Liver (tissue), 8 donors: ENCODE measurements at regions not wholly inside any gene's neighbourhood (a gene's known extent, or its start where the extent isn't known, plus 50 kb on each side); places are given as distances from the start of the nearest gene placed in this dataset.

Experiments used
- DNase-seq: peaks from one replicate; pipeline ENCODE4 v3.0.0-alpha.2; 2017; ENCODE audit warnings: low spot score
- H3K27ac ChIP-seq, 2 donors: one replicate each; pipeline ENCODE4 v1.7.0; 2013; ENCODE audit warnings: inconsistent platforms in 2 of 2, low read length in 2 of 2, control low read depth in 1 of 2, low read depth in 1 of 2, mild to moderate bottlenecking in 1 of 2
- H3K27me3 ChIP-seq, 4 donors: one replicate each; pipeline versions ENCODE4 v1.6.1 to v1.7.0; 2013; ENCODE audit warnings: low read length in 3 of 4, inconsistent platforms in 1 of 4, mild to moderate bottlenecking in 1 of 4, moderate library complexity in 1 of 4; ENCODE audit not compliant: control insufficient read depth in 4 of 4, insufficient read depth in 4 of 4
- H3K36me3 ChIP-seq, 4 donors: one replicate each; pipeline versions ENCODE4 v1.6.1 to v1.7.0; 2013; ENCODE audit warnings: low read length in 3 of 4, mild to moderate bottlenecking in 3 of 4, low read depth in 1 of 4, moderate library complexity in 1 of 4; ENCODE audit not compliant: control insufficient read depth in 4 of 4, insufficient read depth in 3 of 4
- H3K4me1 ChIP-seq, 4 donors: one replicate each; pipeline versions ENCODE4 v1.6.1 to v1.7.0; 2013; ENCODE audit warnings: low read length in 3 of 4, mild to moderate bottlenecking in 3 of 4, moderate library complexity in 1 of 4; ENCODE audit not compliant: control insufficient read depth in 4 of 4, insufficient read depth in 4 of 4
- H3K4me3 ChIP-seq, 3 donors: one replicate each; pipeline versions ENCODE4 v1.6.1 to v1.7.0; 2013; ENCODE audit warnings: low read length in 3 of 3, control low read depth in 1 of 3, low read depth in 1 of 3, mild to moderate bottlenecking in 1 of 3
- H3K9ac ChIP-seq, 2 donors: one replicate each; pipeline ENCODE4 v1.7.0; 2013; ENCODE audit warnings: low read length in 2 of 2, mild to moderate bottlenecking in 2 of 2, moderate library complexity in 2 of 2, control low read depth in 1 of 2, low read depth in 1 of 2
- H3K9me3 ChIP-seq, 4 donors: one replicate each; pipeline versions ENCODE4 v1.6.1 to v1.7.0; 2013; ENCODE audit warnings: low read length in 3 of 4; ENCODE audit not compliant: control insufficient read depth in 4 of 4
- FOXA1 ChIP-seq: IDR thresholded peaks from 2 replicates; pipeline ENCODE4 v1.6.1; 2016; ENCODE audit warnings: antibody characterized with exemption
- FOXA2 ChIP-seq: IDR thresholded peaks from 2 replicates; pipeline ENCODE4 v1.6.1; 2016; ENCODE audit warnings: antibody characterized with exemption
- HNF4A ChIP-seq, 2 donors: conservative IDR thresholded peaks; 2 replicates each; pipeline ENCODE4 v1.6.1; 2016; ENCODE audit warnings: antibody characterized with exemption in 2 of 2, mild to moderate bottlenecking in 2 of 2
- HNF4G ChIP-seq: IDR thresholded peaks from 2 replicates; pipeline ENCODE4 v1.6.1; 2016; ENCODE audit warnings: antibody characterized with exemption
- JUND ChIP-seq, 2 donors: IDR thresholded peaks; 2 replicates each; pipeline ENCODE4 v1.6.1; 2016; ENCODE audit warnings: antibody characterized with exemption in 2 of 2
- RAD21 ChIP-seq, 2 donors: IDR thresholded peaks; 2 replicates each; pipeline ENCODE4 v1.6.1; 2016; ENCODE audit warnings: antibody characterized with exemption in 2 of 2, mild to moderate bottlenecking in 2 of 2
- RXRA ChIP-seq, 2 donors: IDR thresholded peaks; 2 replicates each; pipeline ENCODE4 v1.6.1; 2017 to 2018; ENCODE audit warnings: antibody characterized with exemption in 2 of 2, mild to moderate bottlenecking in 1 of 2
- SP1 ChIP-seq: IDR thresholded peaks from 2 replicates; pipeline ENCODE4 v1.6.1; 2018; ENCODE audit warnings: antibody characterized with exemption, mild to moderate bottlenecking
- TAF1 ChIP-seq: conservative IDR thresholded peaks from 2 replicates; pipeline ENCODE4 v1.6.1; 2016; ENCODE audit warnings: antibody characterized with exemption, mild to moderate bottlenecking
- YY1 ChIP-seq: IDR thresholded peaks from 2 replicates; pipeline ENCODE4 v1.6.1; 2016; ENCODE audit warnings: antibody characterized with exemption, mild to moderate bottlenecking
- WGBS: extraction: QIAGEN DNeasy Blood & Tissue Kit; methylation state at CpG from one replicate; pipeline ENCODE4 v1.1.7; 2013; 5-methylcytosine and 5-hydroxymethylcytosine counted together
- TF ChIP-seq, protein P1 (sequence below): IDR thresholded peaks from 2 replicates; pipeline ENCODE4 v1.6.1; 2016; ENCODE audit warnings: antibody characterized with exemption
- TF ChIP-seq, protein P2 (sequence below): IDR thresholded peaks from 2 replicates; pipeline ENCODE4 v1.6.1; 2016; ENCODE audit warnings: antibody characterized with exemption
- TF ChIP-seq, protein P3 (sequence below): fragments of 150-350 bp; IDR thresholded peaks from 2 replicates; pipeline ENCODE4 v1.5.1; 2017; ENCODE audit warnings: improper control_type of control experiment, low read depth, low read length; ENCODE audit not compliant: missing input control
- TF ChIP-seq, protein P4 (sequence below): IDR thresholded peaks from 2 replicates; pipeline ENCODE4 v1.6.1; 2016; ENCODE audit warnings: antibody characterized with exemption, mild to moderate bottlenecking
- donor health status: healthy.
- donor health status: healthy.
- donor health status: healthy.
- donor health status: healthy.
- donor health status: healthy.

DNA sequence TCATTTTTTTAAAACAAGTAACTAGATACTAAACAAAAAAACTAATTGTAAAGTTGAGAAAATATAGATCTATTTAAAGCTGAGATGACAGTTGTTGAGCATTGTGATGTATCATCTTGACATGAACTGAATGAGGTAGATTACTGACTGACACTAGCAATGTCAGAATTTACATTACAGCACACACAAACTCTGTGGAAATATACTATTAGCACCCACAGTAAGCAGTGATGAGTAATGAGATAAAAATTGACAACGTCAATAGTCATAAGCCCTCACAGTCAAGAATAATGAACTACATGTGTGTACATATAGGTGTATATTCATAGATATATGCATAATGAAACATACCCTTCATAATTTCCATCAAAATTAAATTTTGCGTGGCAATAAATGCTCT, 368.4 kb downstream of the TFEC start (continued):
- TF ChIP-seq, protein P1, sequence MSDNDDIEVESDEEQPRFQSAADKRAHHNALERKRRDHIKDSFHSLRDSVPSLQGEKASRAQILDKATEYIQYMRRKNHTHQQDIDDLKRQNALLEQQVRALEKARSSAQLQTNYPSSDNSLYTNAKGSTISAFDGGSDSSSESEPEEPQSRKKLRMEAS, result no peak
- TF ChIP-seq YY1 (no peak), FOXA2 (no peak)

DNA sequence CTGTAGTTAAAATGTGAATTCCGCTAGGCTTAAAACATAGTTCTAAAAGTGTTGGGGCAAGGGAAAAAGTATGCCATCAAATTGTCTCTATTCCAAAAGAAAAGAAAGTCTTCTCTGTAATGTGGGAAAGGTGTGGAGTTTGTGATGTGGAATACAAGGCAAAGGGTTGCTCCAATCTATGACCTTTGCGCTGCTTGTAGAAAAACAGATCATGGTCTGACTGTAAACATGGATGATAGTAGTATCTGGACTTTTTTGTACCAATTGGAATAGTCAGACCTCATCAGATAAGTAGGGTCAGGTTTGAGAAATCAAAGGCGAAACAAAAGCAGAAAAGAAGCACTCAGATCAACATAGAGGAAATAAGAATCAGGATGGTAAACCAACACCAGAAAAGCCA, 372.3 kb downstream of the TFEC start:
- no peak for DNase-seq
- H3K36me3 ChIP-seq, result no peaks in the 10 kb centered on the region
- H3K4me3 ChIP-seq, result no peak overlapping the region
- H3K9me3 ChIP-seq, result no peaks in the 10 kb centered on the region
- TF ChIP-seq, protein P2, sequence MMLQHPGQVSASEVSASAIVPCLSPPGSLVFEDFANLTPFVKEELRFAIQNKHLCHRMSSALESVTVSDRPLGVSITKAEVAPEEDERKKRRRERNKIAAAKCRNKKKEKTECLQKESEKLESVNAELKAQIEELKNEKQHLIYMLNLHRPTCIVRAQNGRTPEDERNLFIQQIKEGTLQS, result no peak
- TF ChIP-seq, protein P3, sequence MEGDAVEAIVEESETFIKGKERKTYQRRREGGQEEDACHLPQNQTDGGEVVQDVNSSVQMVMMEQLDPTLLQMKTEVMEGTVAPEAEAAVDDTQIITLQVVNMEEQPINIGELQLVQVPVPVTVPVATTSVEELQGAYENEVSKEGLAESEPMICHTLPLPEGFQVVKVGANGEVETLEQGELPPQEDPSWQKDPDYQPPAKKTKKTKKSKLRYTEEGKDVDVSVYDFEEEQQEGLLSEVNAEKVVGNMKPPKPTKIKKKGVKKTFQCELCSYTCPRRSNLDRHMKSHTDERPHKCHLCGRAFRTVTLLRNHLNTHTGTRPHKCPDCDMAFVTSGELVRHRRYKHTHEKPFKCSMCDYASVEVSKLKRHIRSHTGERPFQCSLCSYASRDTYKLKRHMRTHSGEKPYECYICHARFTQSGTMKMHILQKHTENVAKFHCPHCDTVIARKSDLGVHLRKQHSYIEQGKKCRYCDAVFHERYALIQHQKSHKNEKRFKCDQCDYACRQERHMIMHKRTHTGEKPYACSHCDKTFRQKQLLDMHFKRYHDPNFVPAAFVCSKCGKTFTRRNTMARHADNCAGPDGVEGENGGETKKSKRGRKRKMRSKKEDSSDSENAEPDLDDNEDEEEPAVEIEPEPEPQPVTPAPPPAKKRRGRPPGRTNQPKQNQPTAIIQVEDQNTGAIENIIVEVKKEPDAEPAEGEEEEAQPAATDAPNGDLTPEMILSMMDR, result no peak
- TF ChIP-seq FOXA1 (no peak), JUND (IDR thresholded peaks at IDR 0.05) (no peak), TAF1 (no peak), RXRA (IDR thresholded peaks at IDR 0.05) (peak in 1 of 2 donors; percentile 15), HNF4G (no peak), HNF4A (conservative IDR thresholded peaks at IDR 0.05) (peak; percentile 11 to 31)
- TF ChIP-seq, protein P4, sequence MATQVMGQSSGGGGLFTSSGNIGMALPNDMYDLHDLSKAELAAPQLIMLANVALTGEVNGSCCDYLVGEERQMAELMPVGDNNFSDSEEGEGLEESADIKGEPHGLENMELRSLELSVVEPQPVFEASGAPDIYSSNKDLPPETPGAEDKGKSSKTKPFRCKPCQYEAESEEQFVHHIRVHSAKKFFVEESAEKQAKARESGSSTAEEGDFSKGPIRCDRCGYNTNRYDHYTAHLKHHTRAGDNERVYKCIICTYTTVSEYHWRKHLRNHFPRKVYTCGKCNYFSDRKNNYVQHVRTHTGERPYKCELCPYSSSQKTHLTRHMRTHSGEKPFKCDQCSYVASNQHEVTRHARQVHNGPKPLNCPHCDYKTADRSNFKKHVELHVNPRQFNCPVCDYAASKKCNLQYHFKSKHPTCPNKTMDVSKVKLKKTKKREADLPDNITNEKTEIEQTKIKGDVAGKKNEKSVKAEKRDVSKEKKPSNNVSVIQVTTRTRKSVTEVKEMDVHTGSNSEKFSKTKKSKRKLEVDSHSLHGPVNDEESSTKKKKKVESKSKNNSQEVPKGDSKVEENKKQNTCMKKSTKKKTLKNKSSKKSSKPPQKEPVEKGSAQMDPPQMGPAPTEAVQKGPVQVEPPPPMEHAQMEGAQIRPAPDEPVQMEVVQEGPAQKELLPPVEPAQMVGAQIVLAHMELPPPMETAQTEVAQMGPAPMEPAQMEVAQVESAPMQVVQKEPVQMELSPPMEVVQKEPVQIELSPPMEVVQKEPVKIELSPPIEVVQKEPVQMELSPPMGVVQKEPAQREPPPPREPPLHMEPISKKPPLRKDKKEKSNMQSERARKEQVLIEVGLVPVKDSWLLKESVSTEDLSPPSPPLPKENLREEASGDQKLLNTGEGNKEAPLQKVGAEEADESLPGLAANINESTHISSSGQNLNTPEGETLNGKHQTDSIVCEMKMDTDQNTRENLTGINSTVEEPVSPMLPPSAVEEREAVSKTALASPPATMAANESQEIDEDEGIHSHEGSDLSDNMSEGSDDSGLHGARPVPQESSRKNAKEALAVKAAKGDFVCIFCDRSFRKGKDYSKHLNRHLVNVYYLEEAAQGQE, result no peak
- 32% methylated on average over 3 of the region's 3 CpGs for WGBS
- peak overlapping the region in 1 of 2 donors; percentile 7 for H3K27ac ChIP-seq
- no peaks in the 10 kb centered on the region for H3K27me3 ChIP-seq
- H3K4me1 ChIP-seq, result peaks cover 0 to 12% (median 4%) of the 10 kb centered on the region in 4 donors
- H3K9ac ChIP-seq, result no peak overlapping the region

DNA sequence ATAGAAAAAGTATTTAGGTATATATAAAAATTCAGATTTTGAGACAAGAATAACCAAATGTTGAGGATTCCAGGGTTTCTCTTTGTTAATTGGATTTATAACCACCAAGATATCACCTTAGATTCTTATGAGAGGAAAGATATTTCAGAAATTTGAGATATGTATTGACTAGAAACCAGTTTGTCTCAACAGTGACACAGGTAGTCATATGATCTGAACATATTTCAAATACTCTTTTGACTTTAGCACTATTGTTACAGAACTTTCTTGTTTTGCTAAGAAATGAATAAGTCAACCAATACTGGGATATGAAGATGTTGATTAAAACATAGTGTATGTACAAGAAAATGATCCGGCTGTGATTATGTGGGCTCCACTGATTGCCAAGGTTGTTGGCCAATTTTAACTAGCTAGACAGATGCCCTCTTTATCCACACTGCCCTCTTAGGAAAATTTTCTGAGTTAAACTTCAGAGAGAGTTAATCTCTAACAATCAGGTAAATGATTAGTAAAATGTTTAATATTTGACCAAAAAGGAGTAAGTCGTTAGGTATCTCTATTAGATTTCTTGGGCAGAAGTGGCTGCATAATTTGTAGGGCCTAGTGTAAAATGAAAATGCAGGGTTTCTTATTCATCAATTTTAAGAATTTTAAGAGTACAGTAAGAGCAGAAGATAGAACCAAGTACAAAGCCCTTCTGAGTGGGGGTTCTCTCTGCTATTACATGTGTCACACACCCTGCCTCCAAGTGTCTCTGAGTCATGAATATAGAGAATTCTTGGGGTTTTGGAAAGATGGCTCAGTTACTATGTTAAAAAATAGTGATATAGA, 376.0 kb downstream of the TFEC start:
- no peaks in the 10 kb centered on the region for H3K27me3 ChIP-seq
- WGBS, result 27% methylated on average over 2 of the region's 2 CpGs
- no peak for DNase-seq
- no peak overlapping the region for H3K4me3 ChIP-seq
- H3K27ac ChIP-seq, result no peak overlapping the region
- no peak overlapping the region for H3K9ac ChIP-seq
- H3K36me3 ChIP-seq, result no peaks in the 10 kb centered on the region
- H3K9me3 ChIP-seq, result no peaks in the 10 kb centered on the region
- TF ChIP-seq SP1 (peak; percentile 42), RAD21 (IDR thresholded peaks at IDR 0.05) (peak; percentile 14 to 22), RXRA (IDR thresholded peaks at IDR 0.05) (peak in 1 of 2 donors; percentile 31), HNF4A (conservative IDR thresholded peaks at IDR 0.05) (peak in 1 of 2 donors; percentile 34)
- TF ChIP-seq, protein P3, result no peak
- TF ChIP-seq, protein P4, result no peak
- TF ChIP-seq, protein P2, result no peak
- H3K4me1 ChIP-seq, result peaks cover 0 to 12% (median 4%) of the 10 kb centered on the region in 4 donors
